Left ventricle myocardium inferior (tissue), 1 donor: ENCODE measurements at regions not wholly inside any gene's neighbourhood (a gene's known extent, or its start where the extent isn't known, plus 50 kb on each side); places are given as distances from the start of the nearest gene placed in this dataset.

Source experiments
- DNase-seq: peaks from one replicate; pipeline ENCODE4 v3.0.0-alpha.2; 2020
- H3K27ac ChIP-seq: fragments of 200-600 bp; replicated peaks from 2 replicates; pipeline ENCODE4 v1.8.0; 2021
- H3K27me3 ChIP-seq: fragments of 200-600 bp; 2 replicates; pipeline ENCODE4 v1.8.0; 2021; ENCODE audit warnings: low read depth
- H3K36me3 ChIP-seq: fragments of 200-600 bp; 2 replicates; pipeline ENCODE4 v1.8.0; 2021
- H3K4me1 ChIP-seq: fragments of 200-600 bp; 2 replicates; pipeline ENCODE4 v1.8.0; 2021
- H3K4me3 ChIP-seq: fragments of 200-600 bp; 2 replicates; pipeline ENCODE4 v1.8.0; 2021; ENCODE audit warnings: mild to moderate bottlenecking, moderate library complexity
- H3K9me3 ChIP-seq: fragments of 200-600 bp; replicated peaks from 2 replicates; pipeline ENCODE4 v1.8.0; 2021
- intact Hi-C: fragments of 100-400 bp; cut with micrococcal nuclease; formaldehyde crosslinking; loops from one replicate; pipeline ENCODE4 v1.11.0; 2022
- TF ChIP-seq, protein P1 (sequence below): fragments of 200-600 bp; IDR thresholded peaks from 2 replicates; pipeline ENCODE4 v1.8.0; 2021; ENCODE audit warnings: antibody characterized with exemption, mild to moderate bottlenecking, borderline replicate concordance
- donor health status: DM: no; HTN: yes; CAD: no; lungs with severe emphysema.

DNA sequence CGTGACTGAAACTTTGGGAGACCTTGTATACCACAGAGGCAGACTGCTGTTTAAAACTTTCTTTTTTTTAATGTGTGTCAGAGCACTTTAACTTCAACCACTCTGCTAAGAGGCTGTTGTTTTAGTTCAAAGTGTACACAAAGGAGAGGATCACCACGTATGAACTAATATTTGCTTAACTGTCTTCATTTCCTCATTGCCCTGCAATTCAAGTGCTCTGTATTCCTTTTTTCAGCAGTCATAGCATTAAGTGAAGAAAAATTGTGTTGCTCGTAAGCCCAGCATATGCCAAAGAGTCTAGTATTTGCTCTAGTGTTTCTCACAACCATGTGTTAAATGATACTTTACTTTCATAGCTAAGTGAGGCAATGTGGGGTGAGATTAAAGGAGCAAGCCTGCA, 63.0 kb upstream of the HHIP start:
- Histone ChIP-seq H3K27me3 (no peaks in the 10 kb centered on the region), H3K4me3 (no peak overlapping the region), H3K9me3 (peaks cover 12% of the 10 kb centered on the region), H3K36me3 (no peaks in the 10 kb centered on the region), H3K4me1 (no peaks in the 10 kb centered on the region), H3K27ac (no peak overlapping the region)
- TF ChIP-seq, protein P1, sequence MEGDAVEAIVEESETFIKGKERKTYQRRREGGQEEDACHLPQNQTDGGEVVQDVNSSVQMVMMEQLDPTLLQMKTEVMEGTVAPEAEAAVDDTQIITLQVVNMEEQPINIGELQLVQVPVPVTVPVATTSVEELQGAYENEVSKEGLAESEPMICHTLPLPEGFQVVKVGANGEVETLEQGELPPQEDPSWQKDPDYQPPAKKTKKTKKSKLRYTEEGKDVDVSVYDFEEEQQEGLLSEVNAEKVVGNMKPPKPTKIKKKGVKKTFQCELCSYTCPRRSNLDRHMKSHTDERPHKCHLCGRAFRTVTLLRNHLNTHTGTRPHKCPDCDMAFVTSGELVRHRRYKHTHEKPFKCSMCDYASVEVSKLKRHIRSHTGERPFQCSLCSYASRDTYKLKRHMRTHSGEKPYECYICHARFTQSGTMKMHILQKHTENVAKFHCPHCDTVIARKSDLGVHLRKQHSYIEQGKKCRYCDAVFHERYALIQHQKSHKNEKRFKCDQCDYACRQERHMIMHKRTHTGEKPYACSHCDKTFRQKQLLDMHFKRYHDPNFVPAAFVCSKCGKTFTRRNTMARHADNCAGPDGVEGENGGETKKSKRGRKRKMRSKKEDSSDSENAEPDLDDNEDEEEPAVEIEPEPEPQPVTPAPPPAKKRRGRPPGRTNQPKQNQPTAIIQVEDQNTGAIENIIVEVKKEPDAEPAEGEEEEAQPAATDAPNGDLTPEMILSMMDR, result no peak
- no peak for DNase-seq
- intact Hi-C loops, result no loop called here

DNA sequence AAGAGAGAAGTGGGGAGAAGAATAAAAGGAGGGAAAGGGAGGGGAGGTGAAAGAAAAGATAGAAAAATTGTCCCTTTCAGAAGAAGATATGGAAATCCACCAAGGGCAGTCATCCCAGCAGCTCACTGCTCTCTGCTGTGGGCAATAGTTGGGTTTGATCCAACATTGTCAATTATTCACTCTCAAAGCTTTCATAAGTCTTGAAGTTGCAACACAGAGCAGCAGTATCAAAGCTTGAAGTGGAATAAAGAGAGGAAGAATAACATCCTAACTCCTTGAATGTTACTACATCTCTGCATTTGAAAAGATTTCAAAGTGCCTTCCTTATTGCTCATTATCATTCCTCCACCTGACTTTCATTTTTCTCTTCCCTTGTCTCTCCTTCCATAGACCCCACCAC, 62.3 kb upstream of the HHIP start:
- Histone ChIP-seq H3K4me3 (no peak overlapping the region), H3K4me1 (no peaks in the 10 kb centered on the region), H3K9me3 (peaks cover 15% of the 10 kb centered on the region), H3K27ac (no peak overlapping the region), H3K36me3 (no peaks in the 10 kb centered on the region), H3K27me3 (no peaks in the 10 kb centered on the region)
- intact Hi-C loops, result no loop called here
- DNase-seq, result no peak
- TF ChIP-seq, protein P1, result no peak

DNA sequence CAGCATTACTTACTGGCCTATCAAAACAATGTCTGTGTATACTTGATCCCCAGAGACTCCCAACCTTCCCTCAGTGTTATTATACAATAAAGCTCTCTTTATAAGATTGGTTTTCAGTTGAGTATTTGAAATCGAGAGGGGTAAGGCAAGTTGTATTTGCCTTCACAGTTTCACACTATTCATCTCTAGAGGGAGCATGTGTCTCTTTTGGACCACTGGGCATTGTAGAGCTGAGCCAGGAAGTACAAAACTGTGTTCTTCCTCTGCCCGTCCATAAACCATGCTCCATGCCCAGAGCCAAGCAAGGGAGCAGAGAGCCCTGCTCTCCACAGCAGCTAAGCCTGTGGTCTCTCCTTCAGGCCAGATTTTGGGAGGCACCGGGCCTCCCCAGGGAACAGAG, 61.5 kb upstream of the HHIP start:
- no peak overlapping the region for H3K4me3 ChIP-seq
- intact Hi-C loops, result no loop called here
- no peaks in the 10 kb centered on the region for H3K36me3 ChIP-seq
- no peak overlapping the region for H3K27ac ChIP-seq
- H3K9me3 ChIP-seq, result peaks cover 15% of the 10 kb centered on the region
- no peaks in the 10 kb centered on the region for H3K4me1 ChIP-seq
- TF ChIP-seq, protein P1, result no peak
- DNase-seq, result no peak
- no peaks in the 10 kb centered on the region for H3K27me3 ChIP-seq

DNA sequence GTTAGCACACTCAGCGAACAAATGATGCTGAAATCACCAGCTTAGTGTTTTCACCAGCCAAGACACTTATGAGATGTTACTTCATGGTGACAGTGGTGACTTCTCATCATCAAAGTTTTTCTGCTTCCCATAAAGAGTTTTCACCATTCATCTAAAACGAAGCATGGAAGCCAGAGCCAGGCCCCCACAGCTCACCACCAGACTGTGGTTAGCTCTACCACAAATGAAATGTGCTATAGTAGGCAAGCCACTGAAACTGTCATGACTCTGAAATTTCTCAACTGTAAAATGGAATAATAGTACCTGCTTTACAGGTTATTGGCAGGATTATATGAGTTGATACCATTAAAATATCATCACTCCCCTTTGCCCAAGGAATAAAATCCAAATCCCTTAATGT, 56.4 kb upstream of the HHIP start:
- Histone ChIP-seq H3K9me3 (peaks cover 15% of the 10 kb centered on the region), H3K4me3 (no peak overlapping the region), H3K27me3 (no peaks in the 10 kb centered on the region), H3K4me1 (no peaks in the 10 kb centered on the region), H3K36me3 (no peaks in the 10 kb centered on the region), H3K27ac (no peak overlapping the region)
- intact Hi-C loops, result no loop called here
- TF ChIP-seq, protein P1, result no peak
- no peak for DNase-seq

DNA sequence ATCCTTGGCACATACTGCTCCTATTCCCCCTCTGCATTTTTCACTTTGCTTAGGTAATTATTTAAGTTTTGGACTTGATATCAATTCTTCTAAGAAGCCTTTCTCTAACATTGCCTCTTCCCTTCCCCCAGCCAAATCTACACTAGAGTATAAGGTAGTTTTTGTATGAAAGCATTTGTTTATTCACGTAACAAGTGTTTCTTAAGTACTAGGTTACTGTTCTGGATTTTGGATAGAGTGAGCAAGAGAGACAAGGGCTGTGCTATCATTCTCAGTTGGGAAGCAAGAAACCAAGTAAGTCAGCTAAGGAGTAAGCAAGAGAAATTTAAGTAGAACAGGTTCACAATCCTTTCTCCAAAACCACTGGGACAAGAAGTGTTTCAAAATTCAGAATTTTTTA, 55.9 kb upstream of the HHIP start:
- Histone ChIP-seq H3K27ac (no peak overlapping the region), H3K27me3 (no peaks in the 10 kb centered on the region), H3K9me3 (peaks cover 15% of the 10 kb centered on the region), H3K4me3 (no peak overlapping the region), H3K36me3 (no peaks in the 10 kb centered on the region), H3K4me1 (no peaks in the 10 kb centered on the region)
- intact Hi-C loops, result no loop called here
- TF ChIP-seq, protein P1, result no peak
- no peak for DNase-seq

DNA sequence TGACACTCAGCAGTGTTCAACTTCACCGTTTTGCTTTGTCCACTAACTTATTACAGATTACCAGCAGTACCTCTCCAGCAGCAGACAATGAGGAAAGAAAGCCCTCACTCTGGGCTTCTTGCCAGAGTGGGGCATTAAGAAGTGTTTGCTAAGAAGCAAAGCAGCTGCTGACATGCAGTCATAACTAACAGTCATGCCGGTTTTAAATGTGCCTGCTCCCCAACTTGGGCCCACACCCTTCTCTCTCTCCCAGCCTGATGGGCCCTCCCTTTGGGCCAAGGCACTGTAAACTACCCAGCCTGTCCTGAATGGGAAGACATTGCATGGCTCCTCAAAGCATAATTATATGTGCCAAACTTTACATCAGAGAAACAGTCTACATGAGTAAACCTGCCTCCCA, 54.6 kb upstream of the HHIP start:
- H3K36me3 ChIP-seq, result no peaks in the 10 kb centered on the region
- intact Hi-C loops, result no loop called here
- H3K9me3 ChIP-seq, result peaks cover 15% of the 10 kb centered on the region
- H3K4me1 ChIP-seq, result no peaks in the 10 kb centered on the region
- no peaks in the 10 kb centered on the region for H3K27me3 ChIP-seq
- H3K27ac ChIP-seq, result no peak overlapping the region
- TF ChIP-seq, protein P1, result no peak
- no peak overlapping the region for H3K4me3 ChIP-seq
- DNase-seq, result no peak
